ENCODE measurements at regions not wholly inside any gene's neighbourhood (a gene's known extent, or its start where the extent isn't known, plus 50 kb on each side); places are given as distances from the start of the nearest gene placed in this dataset.

DNA sequence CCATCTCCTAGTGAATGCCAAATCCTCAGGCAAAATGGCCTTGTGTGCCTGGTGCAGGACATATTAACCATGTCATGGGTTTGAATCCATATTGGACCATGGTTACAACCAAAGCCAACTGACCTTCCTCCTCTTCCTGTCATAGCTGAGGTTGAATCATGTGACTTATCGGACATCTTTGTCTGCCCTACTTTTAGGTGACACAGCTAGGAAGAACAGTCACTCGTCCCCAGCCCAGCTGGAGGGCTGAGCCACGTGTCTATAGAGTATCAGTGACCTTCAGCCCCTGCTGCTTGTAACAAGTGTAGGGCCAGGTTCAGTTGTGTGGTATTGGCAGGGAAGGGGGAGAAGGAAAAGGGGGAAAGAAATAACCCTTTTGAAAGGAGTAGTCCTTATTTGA is 225.2 kb downstream of the KTN1 start:
- peaks cover 10% of the 10 kb centered on the region for H3K9me3 Mint-ChIP-seq (ENCODE audit: low read depth)

DNA sequence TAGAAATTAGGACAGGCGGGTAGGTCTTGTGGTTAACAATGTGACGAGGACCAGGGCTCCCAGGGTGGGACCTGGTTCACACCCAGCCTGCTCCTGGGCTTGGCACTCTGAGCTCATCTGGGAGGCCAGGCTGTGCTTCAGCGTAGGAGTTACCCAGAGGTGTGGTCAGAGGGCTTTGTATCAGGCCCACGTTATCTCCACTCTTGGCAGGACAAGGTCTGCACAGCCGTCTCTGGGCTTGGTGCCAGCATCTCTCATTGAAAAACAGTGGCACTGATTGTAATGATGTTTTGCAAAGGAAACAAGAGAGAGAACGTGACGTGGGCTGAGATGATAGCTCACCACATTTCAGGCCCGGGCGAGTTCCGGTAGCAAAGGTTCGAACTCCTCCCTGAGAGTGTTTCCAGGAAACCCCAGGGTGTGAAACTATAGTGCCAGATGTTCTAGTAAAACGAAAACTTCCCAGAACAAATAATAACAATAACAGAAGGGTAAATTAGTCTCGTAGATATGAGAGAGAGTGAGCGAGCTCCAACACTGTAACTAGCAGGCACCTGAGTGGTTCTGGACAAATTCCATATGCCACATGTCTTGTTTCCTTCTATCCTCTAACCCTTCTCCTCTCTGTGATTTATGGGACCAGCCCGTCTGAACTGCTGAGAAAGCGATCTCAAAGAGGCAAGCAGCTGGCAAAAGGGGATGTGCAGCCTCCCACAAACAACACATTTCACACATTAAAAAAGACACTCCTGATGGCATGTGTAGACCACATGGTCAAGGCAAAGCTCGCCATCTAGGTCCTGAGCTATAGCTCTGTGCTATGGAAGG is 227.3 kb downstream of the KTN1 start:
- DNase-seq (ENCODE audit: low spot score, unreplicated experiment) = no peak
- TF ChIP-seq, protein P1, sequence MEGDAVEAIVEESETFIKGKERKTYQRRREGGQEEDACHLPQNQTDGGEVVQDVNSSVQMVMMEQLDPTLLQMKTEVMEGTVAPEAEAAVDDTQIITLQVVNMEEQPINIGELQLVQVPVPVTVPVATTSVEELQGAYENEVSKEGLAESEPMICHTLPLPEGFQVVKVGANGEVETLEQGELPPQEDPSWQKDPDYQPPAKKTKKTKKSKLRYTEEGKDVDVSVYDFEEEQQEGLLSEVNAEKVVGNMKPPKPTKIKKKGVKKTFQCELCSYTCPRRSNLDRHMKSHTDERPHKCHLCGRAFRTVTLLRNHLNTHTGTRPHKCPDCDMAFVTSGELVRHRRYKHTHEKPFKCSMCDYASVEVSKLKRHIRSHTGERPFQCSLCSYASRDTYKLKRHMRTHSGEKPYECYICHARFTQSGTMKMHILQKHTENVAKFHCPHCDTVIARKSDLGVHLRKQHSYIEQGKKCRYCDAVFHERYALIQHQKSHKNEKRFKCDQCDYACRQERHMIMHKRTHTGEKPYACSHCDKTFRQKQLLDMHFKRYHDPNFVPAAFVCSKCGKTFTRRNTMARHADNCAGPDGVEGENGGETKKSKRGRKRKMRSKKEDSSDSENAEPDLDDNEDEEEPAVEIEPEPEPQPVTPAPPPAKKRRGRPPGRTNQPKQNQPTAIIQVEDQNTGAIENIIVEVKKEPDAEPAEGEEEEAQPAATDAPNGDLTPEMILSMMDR (IDR thresholded peaks at IDR 0.05; ENCODE audit: unreplicated experiment) = no peak
- H3K4me1 Mint-ChIP-seq (ENCODE audit: low read depth) = no peaks in the 10 kb centered on the region
- no peaks in the 10 kb centered on the region for H3K27me3 Mint-ChIP-seq
- H3K27ac Mint-ChIP-seq = no peak overlapping the region
- H3K4me3 Mint-ChIP-seq (ENCODE audit: low read depth) = no peak overlapping the region
- H3K36me3 Mint-ChIP-seq (ENCODE audit: insufficient read depth) = no peaks in the 10 kb centered on the region
- H3K9me3 Mint-ChIP-seq (ENCODE audit: low read depth) = peaks cover 10% of the 10 kb centered on the region

More for the DNA sequence above, 225.2 kb downstream of the KTN1 start:
- DNase-seq (ENCODE audit: low spot score, unreplicated experiment) = no peak
- H3K36me3 Mint-ChIP-seq (ENCODE audit: insufficient read depth) = no peaks in the 10 kb centered on the region
- TF ChIP-seq, protein P1 (IDR thresholded peaks at IDR 0.05; ENCODE audit: unreplicated experiment) = no peak
- H3K4me3 Mint-ChIP-seq (ENCODE audit: low read depth) = no peak overlapping the region
- H3K27ac Mint-ChIP-seq = no peak overlapping the region
- no peaks in the 10 kb centered on the region for H3K4me1 Mint-ChIP-seq (ENCODE audit: low read depth)
- no peaks in the 10 kb centered on the region for H3K27me3 Mint-ChIP-seq

- no peak overlapping the region for H3K27ac Mint-ChIP-seq
- H3K4me1 Mint-ChIP-seq (ENCODE audit: low read depth) = no peaks in the 10 kb centered on the region
- no peak overlapping the region for H3K4me3 Mint-ChIP-seq (ENCODE audit: low read depth)
- H3K36me3 Mint-ChIP-seq (ENCODE audit: insufficient read depth) = no peaks in the 10 kb centered on the region
- TF ChIP-seq, protein P1 (IDR thresholded peaks at IDR 0.05; ENCODE audit: unreplicated experiment) = no peak
- peaks cover 7% of the 10 kb centered on the region for H3K9me3 Mint-ChIP-seq (ENCODE audit: low read depth)
- no peaks in the 10 kb centered on the region for H3K27me3 Mint-ChIP-seq
- no peak for DNase-seq (ENCODE audit: low spot score, unreplicated experiment)
Observed at GRCh38 chr14:55807881-55808379, 227.9 kb downstream of the KTN1 start.

DNA sequence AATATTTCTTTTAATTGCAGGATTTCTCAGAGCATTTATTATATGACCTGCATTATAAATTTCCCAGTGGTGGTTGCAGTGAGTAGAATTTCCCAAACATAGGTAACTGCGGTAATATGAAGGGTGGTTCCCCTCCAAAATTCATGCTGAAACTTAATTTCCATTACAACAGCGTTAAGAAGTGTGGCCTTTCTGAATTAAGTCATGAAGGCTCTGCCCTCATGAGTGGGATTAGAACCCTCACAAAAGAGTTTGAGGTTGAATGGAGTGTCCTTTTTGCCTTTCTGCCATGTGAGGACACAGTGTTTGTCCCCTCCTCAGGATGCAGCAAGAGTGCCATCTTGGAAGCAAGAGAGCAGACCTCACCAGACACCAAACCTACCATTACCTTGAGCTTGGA is 233.6 kb downstream of the KTN1 start:
- H3K4me1 Mint-ChIP-seq (ENCODE audit: low read depth) = no peaks in the 10 kb centered on the region
- TF ChIP-seq, protein P1 (IDR thresholded peaks at IDR 0.05; ENCODE audit: unreplicated experiment) = no peak
- no peak overlapping the region for H3K4me3 Mint-ChIP-seq (ENCODE audit: low read depth)
- H3K9me3 Mint-ChIP-seq (ENCODE audit: low read depth) = peaks cover 15% of the 10 kb centered on the region
- no peaks in the 10 kb centered on the region for H3K36me3 Mint-ChIP-seq (ENCODE audit: insufficient read depth)
- no peak overlapping the region for H3K27ac Mint-ChIP-seq
- DNase-seq (ENCODE audit: low spot score, unreplicated experiment) = no peak
- H3K27me3 Mint-ChIP-seq = no peaks in the 10 kb centered on the region

- Mint-ChIP-seq H3K36me3 (ENCODE audit: insufficient read depth) (no peaks in the 10 kb centered on the region), H3K9me3 (ENCODE audit: low read depth) (peaks cover 15% of the 10 kb centered on the region), H3K4me3 (ENCODE audit: low read depth) (no peak overlapping the region), H3K27ac (no peak overlapping the region), H3K4me1 (ENCODE audit: low read depth) (no peaks in the 10 kb centered on the region), H3K27me3 (no peaks in the 10 kb centered on the region)
- no peak for DNase-seq (ENCODE audit: low spot score, unreplicated experiment)
- TF ChIP-seq, protein P1 (IDR thresholded peaks at IDR 0.05; ENCODE audit: unreplicated experiment) = no peak
Observed at GRCh38 chr14:55814064-55814463, 234.1 kb downstream of the KTN1 start.

All from progenitor cell of endocrine pancreas (in vitro differentiated cells).